ENCODE measurements at regions not wholly inside any gene's neighbourhood (a gene's known extent, or its start where the extent isn't known, plus 50 kb on each side); places are given as distances from the start of the nearest gene placed in this dataset.
"Not testable (repeated sequence)": the region's sequence is repeated elsewhere in the genome, so short reads cannot be mapped to it uniquely, and the experiment has no call there.

- no peak for DNase-seq (ENCODE audit: low read depth, low spot score)
- Mint-ChIP-seq H3K4me1 (peaks cover 5% of the 10 kb centered on the region), H3K27me3 (ENCODE audit: low read depth) (no peaks in the 10 kb centered on the region), H3K9me3 (no peaks in the 10 kb centered on the region), H3K27ac (ENCODE audit: unreplicated experiment) (no peak overlapping the region), H3K36me3 (ENCODE audit: low read depth) (no peaks in the 10 kb centered on the region), H3K4me3 (no peak overlapping the region)
- no peak for TF ChIP-seq CTCF (conservative IDR thresholded peaks at IDR 0.05)
These were observed 132.6 kb downstream of the CUL2 start for GRCh38 chr10:34957531-34957930.

GRCh38 chr10:34956756-34957155, 133.4 kb downstream of the CUL2 start:
- H3K4me3 Mint-ChIP-seq: no peak overlapping the region
- no peaks in the 10 kb centered on the region for H3K27me3 Mint-ChIP-seq (ENCODE audit: low read depth)
- H3K27ac Mint-ChIP-seq (ENCODE audit: unreplicated experiment): no peak overlapping the region
- H3K9me3 Mint-ChIP-seq: no peaks in the 10 kb centered on the region
- H3K4me1 Mint-ChIP-seq: peaks cover 5% of the 10 kb centered on the region
- no peaks in the 10 kb centered on the region for H3K36me3 Mint-ChIP-seq (ENCODE audit: low read depth)
- DNase-seq (ENCODE audit: low read depth, low spot score): no peak
- TF ChIP-seq CTCF (conservative IDR thresholded peaks at IDR 0.05): no peak

GRCh38 chr10:34955391-34955790, 134.8 kb downstream of the CUL2 start:
- H3K27ac Mint-ChIP-seq (ENCODE audit: unreplicated experiment): no peak overlapping the region
- TF ChIP-seq CTCF (conservative IDR thresholded peaks at IDR 0.05): no peak
- H3K9me3 Mint-ChIP-seq: no peaks in the 10 kb centered on the region
- no peak overlapping the region for H3K4me3 Mint-ChIP-seq
- H3K4me1 Mint-ChIP-seq: peaks cover 5% of the 10 kb centered on the region
- DNase-seq (ENCODE audit: low read depth, low spot score): no peak
- H3K36me3 Mint-ChIP-seq (ENCODE audit: low read depth): no peaks in the 10 kb centered on the region
- no peaks in the 10 kb centered on the region for H3K27me3 Mint-ChIP-seq (ENCODE audit: low read depth)

GRCh38 chr10:34954142-34954541, 136.0 kb downstream of the CUL2 start:
- DNase-seq (ENCODE audit: low read depth, low spot score): no peak
- Mint-ChIP-seq H3K9me3 (no peaks in the 10 kb centered on the region), H3K4me3 (no peak overlapping the region), H3K27me3 (ENCODE audit: low read depth) (no peaks in the 10 kb centered on the region), H3K4me1 (peaks cover 1% of the 10 kb centered on the region), H3K36me3 (ENCODE audit: low read depth) (no peaks in the 10 kb centered on the region), H3K27ac (ENCODE audit: unreplicated experiment) (peak overlapping the region; percentile 8)
- no peak for TF ChIP-seq CTCF (conservative IDR thresholded peaks at IDR 0.05)

GRCh38 chr10:34951263-34951887, 136.3 kb upstream of the PARD3 start:
- not testable (repeated sequence) for H3K27me3 Mint-ChIP-seq (ENCODE audit: low read depth); H3K36me3 Mint-ChIP-seq (ENCODE audit: low read depth); H3K27ac Mint-ChIP-seq (ENCODE audit: unreplicated experiment); H3K4me1 Mint-ChIP-seq; DNase-seq (ENCODE audit: low read depth, low spot score); H3K4me3 Mint-ChIP-seq; H3K9me3 Mint-ChIP-seq

- H3K4me3 Mint-ChIP-seq; DNase-seq (ENCODE audit: low read depth, low spot score); H3K27me3 Mint-ChIP-seq (ENCODE audit: low read depth); H3K9me3 Mint-ChIP-seq; H3K27ac Mint-ChIP-seq (ENCODE audit: unreplicated experiment); H3K36me3 Mint-ChIP-seq (ENCODE audit: low read depth): not testable (repeated sequence)
- peaks cover 14% of the 10 kb centered on the region for H3K4me1 Mint-ChIP-seq
These were observed 130.9 kb upstream of the PARD3 start for GRCh38 chr10:34945951-34946522.

Measured in neural crest cell (in vitro differentiated cells).